Activated naive CD8-positive, alpha-beta T cell treated with anti-CD3 and anti-CD28 coated beads, Interleukin-2, amount 10 ng/mL, durations not matched to agents 7 days and 5 days (primary cell): ENCODE measurements at regions not wholly inside any gene's neighbourhood (a gene's known extent, or its start where the extent isn't known, plus 50 kb on each side); places are given as distances from the start of the nearest gene placed in this dataset.
"Not testable (repeated sequence)": the region's sequence is repeated elsewhere in the genome, so short reads cannot be mapped to it uniquely, and the experiment has no call there.

Source experiments
- ATAC-seq: fragments of 150-1000 bp; cut with Tn5 transposase; one replicate; pipeline ENCODE4 v1.10.0; 2021; ENCODE audit warnings: low read depth, moderate library complexity
- POLR2A ChIA-PET: fragments of 350-600 bp; sonication (Branson Sonifier 250); formaldehyde crosslinking; loops from one replicate; lab custom pipeline; 2021; ENCODE audit warnings: antibody characterized with exemption; lab: Charles Lee
- DNase-seq: peaks from one replicate; pipeline ENCODE4 v3.0.0; 2021
- H3K27ac Mint-ChIP-seq: one replicate; pipeline ENCODE4 v1.8.0; 2022; ENCODE audit warnings: mild to moderate bottlenecking, mixed read lengths
- H3K27me3 Mint-ChIP-seq: one replicate; pipeline ENCODE4 v1.8.0; 2022; ENCODE audit warnings: mild to moderate bottlenecking, moderate library complexity, mixed read lengths
- H3K36me3 Mint-ChIP-seq: one replicate; pipeline ENCODE4 v1.8.0; 2021; ENCODE audit warnings: mild to moderate bottlenecking, mixed read lengths
- H3K4me1 Mint-ChIP-seq: one replicate; pipeline ENCODE4 v1.8.0; 2021; ENCODE audit warnings: mixed read lengths
- H3K4me3 Mint-ChIP-seq: one replicate; pipeline ENCODE4 v1.8.0; 2022; ENCODE audit warnings: mild to moderate bottlenecking, moderate library complexity, mixed read lengths
- H3K9me3 Mint-ChIP-seq: one replicate; pipeline ENCODE4 v1.8.0; 2021; ENCODE audit warnings: mixed read lengths

DNA sequence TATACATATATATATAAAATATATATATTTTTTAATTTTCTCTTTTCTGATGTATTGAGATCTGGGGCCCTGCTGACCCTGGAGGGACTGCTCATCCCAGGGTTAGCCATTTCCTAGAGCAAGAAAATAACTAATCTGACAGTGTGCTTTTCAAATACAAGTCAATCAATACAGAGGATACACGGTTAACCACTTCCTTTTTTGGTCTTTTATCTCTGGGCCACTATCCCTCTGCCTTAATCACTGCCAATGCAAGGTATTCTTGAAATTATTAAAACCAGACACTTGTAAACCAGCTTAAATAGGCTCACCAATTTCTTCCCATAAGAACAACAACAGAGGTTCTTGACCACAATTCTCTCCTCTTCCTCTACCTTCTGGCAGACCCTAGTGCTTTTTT is 133.6 kb downstream of the SPIN4 start:
- H3K4me3 Mint-ChIP-seq, POLR2A ChIA-PET, H3K9me3 Mint-ChIP-seq, H3K36me3 Mint-ChIP-seq, ATAC-seq, H3K4me1 Mint-ChIP-seq, H3K27me3 Mint-ChIP-seq, DNase-seq, H3K27ac Mint-ChIP-seq: not testable (repeated sequence)

DNA sequence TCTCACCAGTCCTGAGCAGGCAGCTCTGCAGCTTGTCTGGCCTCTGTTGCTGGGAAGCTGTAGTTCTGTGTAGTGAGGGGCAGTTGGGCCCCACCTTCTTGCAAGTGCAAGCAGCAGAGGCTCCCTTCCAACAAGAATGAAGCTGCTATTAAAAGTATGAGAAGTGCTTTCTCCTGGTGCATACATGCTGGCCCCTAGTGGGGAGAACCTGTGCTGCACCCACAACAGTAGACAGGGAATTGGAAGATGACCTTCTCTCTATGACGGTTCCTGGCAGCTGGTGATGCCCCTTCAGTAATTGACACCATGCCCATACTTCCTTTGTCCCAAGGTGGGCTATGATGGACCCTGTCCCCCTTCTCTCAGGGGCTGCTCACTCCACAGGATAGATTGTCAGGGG is 141.5 kb downstream of the SPIN4 start:
- H3K4me3 Mint-ChIP-seq, H3K27me3 Mint-ChIP-seq, DNase-seq, H3K4me1 Mint-ChIP-seq, H3K36me3 Mint-ChIP-seq, ATAC-seq, H3K9me3 Mint-ChIP-seq, POLR2A ChIA-PET, H3K27ac Mint-ChIP-seq: not testable (repeated sequence)

DNA sequence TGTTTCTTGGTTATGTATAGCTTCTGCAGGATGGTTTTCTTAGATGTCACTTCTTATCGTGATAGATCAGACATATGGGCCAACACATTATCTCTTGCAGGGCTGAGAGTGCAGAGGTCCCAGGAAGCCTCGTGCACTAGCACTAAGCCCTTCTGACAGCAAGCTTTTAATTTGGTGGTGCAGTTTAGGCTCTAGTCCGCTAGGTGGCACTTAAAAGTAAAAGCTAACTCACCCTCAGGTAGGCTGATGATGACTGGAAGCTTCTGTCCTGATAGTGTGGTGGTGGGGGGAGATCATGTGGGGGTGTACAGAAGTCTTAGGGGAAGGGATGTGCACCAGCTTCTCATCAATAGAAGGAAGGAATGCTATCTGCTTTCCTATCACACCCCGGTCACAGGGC is 142.0 kb downstream of the SPIN4 start:
- H3K9me3 Mint-ChIP-seq, ATAC-seq, H3K4me1 Mint-ChIP-seq, H3K36me3 Mint-ChIP-seq, H3K27me3 Mint-ChIP-seq, DNase-seq, H3K27ac Mint-ChIP-seq, POLR2A ChIA-PET, H3K4me3 Mint-ChIP-seq: not testable (repeated sequence)

DNA sequence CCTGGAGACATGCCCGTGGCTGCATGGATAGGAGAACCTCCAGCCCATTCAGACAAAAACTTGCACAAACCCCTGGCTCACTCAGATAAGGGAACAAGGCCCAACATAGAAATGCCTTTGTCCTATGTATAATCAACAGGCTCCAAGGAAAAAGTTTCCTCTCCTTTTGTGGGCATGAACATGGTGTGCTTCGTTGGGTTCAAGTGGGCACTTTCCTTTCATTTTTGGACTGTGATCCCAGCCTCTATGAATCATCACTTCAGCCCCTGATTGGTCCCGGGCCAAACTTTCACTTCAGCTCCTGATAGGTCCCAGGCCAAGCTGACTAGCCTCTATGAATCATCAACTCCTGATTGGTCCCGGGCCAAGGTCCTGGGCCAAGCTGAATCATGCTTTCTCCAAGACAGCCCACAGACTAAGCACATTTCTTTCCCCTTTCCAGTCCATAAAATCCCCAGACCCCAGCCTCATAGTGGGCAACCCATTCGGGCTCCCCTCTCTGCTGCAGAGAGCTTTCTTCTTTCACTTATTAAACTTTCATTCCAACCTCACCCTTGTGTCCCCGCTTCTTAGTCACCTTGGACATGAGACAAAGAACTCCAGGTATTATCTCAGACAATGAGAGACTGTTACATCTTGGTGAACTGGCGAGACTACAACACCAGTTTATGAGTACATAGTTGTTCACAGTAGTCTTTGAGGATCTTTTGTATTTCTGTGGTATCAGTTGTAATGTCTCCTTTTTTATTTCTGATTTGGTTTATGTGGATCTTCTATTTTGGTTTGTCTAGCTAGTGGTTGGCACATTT is 146.7 kb downstream of the SPIN4 start:
- DNase-seq, H3K27me3 Mint-ChIP-seq, H3K4me1 Mint-ChIP-seq, H3K36me3 Mint-ChIP-seq, H3K9me3 Mint-ChIP-seq, H3K4me3 Mint-ChIP-seq, H3K27ac Mint-ChIP-seq, POLR2A ChIA-PET, ATAC-seq: not testable (repeated sequence)

DNA sequence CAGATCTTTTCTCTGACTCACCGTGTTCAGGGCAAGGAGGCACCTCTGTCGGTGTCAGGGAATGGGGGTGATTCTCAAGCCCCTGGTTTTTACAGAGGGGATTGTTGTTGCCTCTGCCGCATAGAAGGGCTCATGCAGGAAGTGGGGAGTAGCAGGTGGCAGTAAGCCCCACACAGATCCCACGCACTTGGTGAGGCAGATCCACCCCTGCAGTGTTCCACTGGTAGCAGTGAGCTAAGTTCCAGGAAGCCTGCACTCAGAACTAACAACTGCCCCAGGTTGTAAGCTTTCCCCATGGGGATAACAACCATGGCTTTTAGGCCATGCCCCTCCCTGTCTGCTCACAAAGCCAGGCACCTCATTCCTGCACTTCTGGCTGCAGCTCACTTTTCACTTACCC is 149.1 kb downstream of the SPIN4 start:
- H3K27ac Mint-ChIP-seq, H3K9me3 Mint-ChIP-seq, DNase-seq, H3K27me3 Mint-ChIP-seq, POLR2A ChIA-PET, ATAC-seq, H3K4me1 Mint-ChIP-seq, H3K4me3 Mint-ChIP-seq, H3K36me3 Mint-ChIP-seq: not testable (repeated sequence)

DNA sequence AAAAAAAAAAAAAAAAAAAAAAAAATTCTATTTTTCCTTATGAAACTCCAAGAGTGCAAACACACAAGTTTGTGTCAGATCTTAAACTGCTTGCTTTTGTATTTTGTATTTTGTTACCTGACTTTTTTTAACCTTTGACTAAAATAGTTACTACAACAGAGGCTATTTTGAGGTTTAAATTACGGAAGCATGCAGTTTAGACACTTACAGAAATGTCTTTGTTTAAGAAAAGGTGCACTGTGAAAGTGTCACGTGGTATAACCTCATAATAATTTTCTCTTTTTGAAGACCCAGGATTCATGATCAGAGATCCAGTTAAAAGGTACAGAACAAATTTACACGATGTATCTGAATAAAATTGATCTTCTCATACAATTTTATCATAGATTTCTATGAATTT is 152.4 kb downstream of the SPIN4 start:
- not testable (repeated sequence) for H3K27ac Mint-ChIP-seq, DNase-seq

DNA sequence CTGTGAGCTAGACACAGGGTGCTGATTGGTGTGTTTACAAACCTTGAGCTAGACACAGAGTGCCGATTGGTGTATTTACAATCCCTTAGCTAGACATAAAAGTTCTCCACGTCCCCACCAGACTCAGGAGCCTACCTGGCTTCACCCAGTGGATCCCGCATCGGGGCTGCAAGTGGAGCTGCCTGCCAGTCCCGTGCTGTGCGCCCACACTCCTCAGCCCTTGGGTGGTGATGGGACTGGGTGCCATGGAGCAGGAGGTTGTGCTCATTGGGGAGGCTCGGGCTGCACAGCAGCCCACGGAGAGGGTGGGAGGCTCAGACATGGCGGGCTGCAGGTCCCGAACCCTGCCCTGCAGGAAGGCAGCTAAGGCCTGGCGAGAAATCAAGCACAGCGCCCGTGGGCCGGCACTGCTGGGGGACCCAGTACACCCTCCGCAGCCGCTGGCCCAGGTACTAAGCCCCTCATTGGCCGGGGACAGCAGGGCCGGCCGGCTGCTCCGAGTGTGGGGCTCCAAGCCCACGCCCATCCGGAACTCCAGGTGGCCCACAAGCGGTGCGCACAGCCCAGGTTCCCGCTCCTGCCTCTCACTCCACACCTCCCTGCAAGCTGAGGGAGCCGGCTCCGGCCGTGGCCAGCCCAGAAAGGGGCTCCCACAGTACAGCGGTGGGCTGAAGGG is 158.6 kb downstream of the SPIN4 start:
- DNase-seq, ATAC-seq, H3K9me3 Mint-ChIP-seq, H3K27me3 Mint-ChIP-seq, H3K27ac Mint-ChIP-seq, POLR2A ChIA-PET, H3K4me3 Mint-ChIP-seq, H3K36me3 Mint-ChIP-seq, H3K4me1 Mint-ChIP-seq: not testable (repeated sequence)

More for the DNA sequence above, 152.4 kb downstream of the SPIN4 start:
- H3K36me3 Mint-ChIP-seq, H3K9me3 Mint-ChIP-seq, H3K27me3 Mint-ChIP-seq, H3K4me1 Mint-ChIP-seq, ATAC-seq, H3K4me3 Mint-ChIP-seq, POLR2A ChIA-PET: not testable (repeated sequence)

DNA sequence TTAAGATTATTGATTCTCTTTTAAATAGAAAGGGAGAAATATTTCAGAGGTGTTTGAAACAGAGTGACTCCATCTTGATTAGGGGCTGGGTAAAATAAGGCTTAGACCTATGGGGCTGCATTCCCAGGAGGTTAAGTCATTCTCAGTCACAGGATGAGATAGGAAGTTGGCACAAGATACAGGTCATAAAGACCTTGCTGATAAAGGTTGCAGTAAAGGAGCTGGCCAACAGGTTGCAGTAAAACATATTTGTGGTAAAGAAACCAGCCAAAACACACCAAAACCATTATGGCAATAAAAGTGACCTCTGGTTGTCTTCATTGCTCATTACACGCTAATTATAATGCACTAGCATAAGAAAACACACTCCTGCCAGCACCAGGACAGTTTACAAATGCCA is 165.0 kb downstream of the SPIN4 start:
- peaks cover 2% of the 10 kb centered on the region for H3K9me3 Mint-ChIP-seq
- POLR2A ChIA-PET, result no interaction called here
- H3K36me3 Mint-ChIP-seq, result no peaks in the 10 kb centered on the region
- H3K4me3 Mint-ChIP-seq, result no peak overlapping the region
- no peaks in the 10 kb centered on the region for H3K27me3 Mint-ChIP-seq
- H3K27ac Mint-ChIP-seq, result no peak overlapping the region
- ATAC-seq (no peak), DNase-seq (no peak)
- no peaks in the 10 kb centered on the region for H3K4me1 Mint-ChIP-seq

DNA sequence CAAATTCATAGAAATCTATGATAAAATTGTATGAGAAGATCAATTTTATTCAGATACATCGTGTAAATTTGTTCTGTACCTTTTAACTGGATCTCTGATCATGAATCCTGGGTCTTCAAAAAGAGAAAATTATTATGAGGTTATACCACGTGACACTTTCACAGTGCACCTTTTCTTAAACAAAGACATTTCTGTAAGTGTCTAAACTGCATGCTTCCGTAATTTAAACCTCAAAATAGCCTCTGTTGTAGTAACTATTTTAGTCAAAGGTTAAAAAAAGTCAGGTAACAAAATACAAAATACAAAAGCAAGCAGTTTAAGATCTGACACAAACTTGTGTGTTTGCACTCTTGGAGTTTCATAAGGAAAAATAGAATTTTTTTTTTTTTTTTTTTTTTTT is 171.3 kb downstream of the SPIN4 start:
- H3K27ac Mint-ChIP-seq, ATAC-seq, H3K9me3 Mint-ChIP-seq, H3K4me1 Mint-ChIP-seq, H3K36me3 Mint-ChIP-seq, H3K27me3 Mint-ChIP-seq, H3K4me3 Mint-ChIP-seq, POLR2A ChIA-PET, DNase-seq: not testable (repeated sequence)

DNA sequence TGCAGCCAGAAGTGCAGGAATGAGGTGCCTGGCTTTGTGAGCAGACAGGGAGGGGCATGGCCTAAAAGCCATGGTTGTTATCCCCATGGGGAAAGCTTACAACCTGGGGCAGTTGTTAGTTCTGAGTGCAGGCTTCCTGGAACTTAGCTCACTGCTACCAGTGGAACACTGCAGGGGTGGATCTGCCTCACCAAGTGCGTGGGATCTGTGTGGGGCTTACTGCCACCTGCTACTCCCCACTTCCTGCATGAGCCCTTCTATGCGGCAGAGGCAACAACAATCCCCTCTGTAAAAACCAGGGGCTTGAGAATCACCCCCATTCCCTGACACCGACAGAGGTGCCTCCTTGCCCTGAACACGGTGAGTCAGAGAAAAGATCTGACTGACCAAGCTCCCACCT is 174.6 kb downstream of the SPIN4 start:
- H3K4me1 Mint-ChIP-seq, H3K27ac Mint-ChIP-seq, DNase-seq, ATAC-seq, H3K9me3 Mint-ChIP-seq, POLR2A ChIA-PET, H3K4me3 Mint-ChIP-seq, H3K36me3 Mint-ChIP-seq, H3K27me3 Mint-ChIP-seq: not testable (repeated sequence)

DNA sequence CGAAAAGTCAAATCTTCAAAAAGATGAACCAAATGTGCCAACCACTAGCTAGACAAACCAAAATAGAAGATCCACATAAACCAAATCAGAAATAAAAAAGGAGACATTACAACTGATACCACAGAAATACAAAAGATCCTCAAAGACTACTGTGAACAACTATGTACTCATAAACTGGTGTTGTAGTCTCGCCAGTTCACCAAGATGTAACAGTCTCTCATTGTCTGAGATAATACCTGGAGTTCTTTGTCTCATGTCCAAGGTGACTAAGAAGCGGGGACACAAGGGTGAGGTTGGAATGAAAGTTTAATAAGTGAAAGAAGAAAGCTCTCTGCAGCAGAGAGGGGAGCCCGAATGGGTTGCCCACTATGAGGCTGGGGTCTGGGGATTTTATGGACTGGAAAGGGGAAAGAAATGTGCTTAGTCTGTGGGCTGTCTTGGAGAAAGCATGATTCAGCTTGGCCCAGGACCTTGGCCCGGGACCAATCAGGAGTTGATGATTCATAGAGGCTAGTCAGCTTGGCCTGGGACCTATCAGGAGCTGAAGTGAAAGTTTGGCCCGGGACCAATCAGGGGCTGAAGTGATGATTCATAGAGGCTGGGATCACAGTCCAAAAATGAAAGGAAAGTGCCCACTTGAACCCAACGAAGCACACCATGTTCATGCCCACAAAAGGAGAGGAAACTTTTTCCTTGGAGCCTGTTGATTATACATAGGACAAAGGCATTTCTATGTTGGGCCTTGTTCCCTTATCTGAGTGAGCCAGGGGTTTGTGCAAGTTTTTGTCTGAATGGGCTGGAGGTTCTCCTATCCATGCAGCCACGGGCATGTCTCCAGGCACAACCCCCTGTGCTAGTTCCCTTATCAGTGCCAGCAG is 177.1 kb downstream of the SPIN4 start:
- DNase-seq, ATAC-seq, H3K9me3 Mint-ChIP-seq, H3K4me3 Mint-ChIP-seq, H3K27me3 Mint-ChIP-seq, POLR2A ChIA-PET, H3K36me3 Mint-ChIP-seq, H3K4me1 Mint-ChIP-seq, H3K27ac Mint-ChIP-seq: not testable (repeated sequence)

DNA sequence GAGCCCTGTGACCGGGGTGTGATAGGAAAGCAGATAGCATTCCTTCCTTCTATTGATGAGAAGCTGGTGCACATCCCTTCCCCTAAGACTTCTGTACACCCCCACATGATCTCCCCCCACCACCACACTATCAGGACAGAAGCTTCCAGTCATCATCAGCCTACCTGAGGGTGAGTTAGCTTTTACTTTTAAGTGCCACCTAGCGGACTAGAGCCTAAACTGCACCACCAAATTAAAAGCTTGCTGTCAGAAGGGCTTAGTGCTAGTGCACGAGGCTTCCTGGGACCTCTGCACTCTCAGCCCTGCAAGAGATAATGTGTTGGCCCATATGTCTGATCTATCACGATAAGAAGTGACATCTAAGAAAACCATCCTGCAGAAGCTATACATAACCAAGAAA is 181.7 kb downstream of the SPIN4 start:
- H3K4me3 Mint-ChIP-seq, H3K27me3 Mint-ChIP-seq, H3K9me3 Mint-ChIP-seq, H3K36me3 Mint-ChIP-seq, H3K4me1 Mint-ChIP-seq, DNase-seq, H3K27ac Mint-ChIP-seq, ATAC-seq, POLR2A ChIA-PET: not testable (repeated sequence)

DNA sequence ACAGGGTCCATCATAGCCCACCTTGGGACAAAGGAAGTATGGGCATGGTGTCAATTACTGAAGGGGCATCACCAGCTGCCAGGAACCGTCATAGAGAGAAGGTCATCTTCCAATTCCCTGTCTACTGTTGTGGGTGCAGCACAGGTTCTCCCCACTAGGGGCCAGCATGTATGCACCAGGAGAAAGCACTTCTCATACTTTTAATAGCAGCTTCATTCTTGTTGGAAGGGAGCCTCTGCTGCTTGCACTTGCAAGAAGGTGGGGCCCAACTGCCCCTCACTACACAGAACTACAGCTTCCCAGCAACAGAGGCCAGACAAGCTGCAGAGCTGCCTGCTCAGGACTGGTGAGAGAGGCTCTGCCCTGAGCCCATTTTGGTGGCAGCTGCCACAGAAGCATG is 182.2 kb downstream of the SPIN4 start:
- ATAC-seq, DNase-seq, H3K4me1 Mint-ChIP-seq, H3K27me3 Mint-ChIP-seq, H3K36me3 Mint-ChIP-seq, H3K9me3 Mint-ChIP-seq, H3K27ac Mint-ChIP-seq, POLR2A ChIA-PET, H3K4me3 Mint-ChIP-seq: not testable (repeated sequence)
